Fibroblast of the aortic adventitia (primary cell): ENCODE measurements at regions not wholly inside any gene's neighbourhood (a gene's known extent, or its start where the extent isn't known, plus 50 kb on each side); places are given as distances from the start of the nearest gene placed in this dataset.

Experiments used
- DNase-seq: peaks from one replicate; pipeline ENCODE4 v3.0.0-alpha.2; 2010; ENCODE audit warnings: low read depth
- H3K4me3 ChIP-seq: 2 replicates; pipeline ENCODE4 v1.5.1; 2011; ENCODE audit warnings: low read depth, mild to moderate bottlenecking, control low read depth, low read length, moderate library complexity
- TF ChIP-seq, protein P1 (sequence below): IDR thresholded peaks from 2 replicates; pipeline ENCODE4 v1.5.1; 2011; ENCODE audit warnings: mild to moderate bottlenecking, low read length, control low read depth, inconsistent platforms; ENCODE audit not compliant: insufficient read depth

DNA sequence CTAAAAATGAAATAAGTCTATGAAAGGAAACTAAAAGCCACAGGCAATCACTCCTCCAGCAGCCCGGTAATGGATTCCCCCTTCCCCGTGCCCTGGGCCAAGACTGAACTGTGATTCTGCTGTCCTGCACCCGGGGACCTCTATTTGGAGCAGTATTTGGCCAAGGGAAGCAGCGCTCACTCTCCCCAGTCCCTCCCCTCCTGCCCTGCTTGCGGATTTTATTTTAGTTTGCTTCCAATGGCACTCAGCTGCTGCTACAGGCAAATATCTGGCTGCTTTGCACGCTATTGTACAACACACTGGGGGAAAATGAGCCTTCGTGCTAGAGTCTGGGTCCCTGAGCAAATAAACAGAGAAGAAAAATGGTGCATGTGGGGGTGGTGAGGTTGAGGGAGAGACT is 975.7 kb upstream of the RBFOX1 start:
- DNase-seq: no peak
- TF ChIP-seq, protein P1, sequence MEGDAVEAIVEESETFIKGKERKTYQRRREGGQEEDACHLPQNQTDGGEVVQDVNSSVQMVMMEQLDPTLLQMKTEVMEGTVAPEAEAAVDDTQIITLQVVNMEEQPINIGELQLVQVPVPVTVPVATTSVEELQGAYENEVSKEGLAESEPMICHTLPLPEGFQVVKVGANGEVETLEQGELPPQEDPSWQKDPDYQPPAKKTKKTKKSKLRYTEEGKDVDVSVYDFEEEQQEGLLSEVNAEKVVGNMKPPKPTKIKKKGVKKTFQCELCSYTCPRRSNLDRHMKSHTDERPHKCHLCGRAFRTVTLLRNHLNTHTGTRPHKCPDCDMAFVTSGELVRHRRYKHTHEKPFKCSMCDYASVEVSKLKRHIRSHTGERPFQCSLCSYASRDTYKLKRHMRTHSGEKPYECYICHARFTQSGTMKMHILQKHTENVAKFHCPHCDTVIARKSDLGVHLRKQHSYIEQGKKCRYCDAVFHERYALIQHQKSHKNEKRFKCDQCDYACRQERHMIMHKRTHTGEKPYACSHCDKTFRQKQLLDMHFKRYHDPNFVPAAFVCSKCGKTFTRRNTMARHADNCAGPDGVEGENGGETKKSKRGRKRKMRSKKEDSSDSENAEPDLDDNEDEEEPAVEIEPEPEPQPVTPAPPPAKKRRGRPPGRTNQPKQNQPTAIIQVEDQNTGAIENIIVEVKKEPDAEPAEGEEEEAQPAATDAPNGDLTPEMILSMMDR: no peak
- no peak overlapping the region for H3K4me3 ChIP-seq

DNA sequence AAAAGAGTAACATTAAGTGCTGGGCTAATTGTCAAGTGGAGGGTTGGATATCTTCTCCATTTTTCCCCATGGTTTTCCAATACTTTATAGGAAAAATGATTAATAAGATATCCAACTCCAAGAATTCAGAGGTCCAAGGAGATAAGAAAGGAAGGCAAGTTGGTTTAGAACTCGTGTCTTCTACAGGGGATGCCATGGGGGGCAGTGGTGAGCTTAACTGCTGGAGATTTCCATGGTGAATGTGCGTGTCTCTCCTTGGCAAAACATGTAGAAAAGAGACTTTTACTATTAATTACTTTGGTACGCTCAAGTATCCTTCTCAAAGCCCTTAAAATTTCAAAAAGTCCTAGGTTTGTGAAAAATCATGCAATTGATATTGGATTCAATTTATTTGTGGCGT is 982.9 kb upstream of the RBFOX1 start:
- no peak for DNase-seq
- TF ChIP-seq, protein P1: no peak
- H3K4me3 ChIP-seq: no peak overlapping the region

DNA sequence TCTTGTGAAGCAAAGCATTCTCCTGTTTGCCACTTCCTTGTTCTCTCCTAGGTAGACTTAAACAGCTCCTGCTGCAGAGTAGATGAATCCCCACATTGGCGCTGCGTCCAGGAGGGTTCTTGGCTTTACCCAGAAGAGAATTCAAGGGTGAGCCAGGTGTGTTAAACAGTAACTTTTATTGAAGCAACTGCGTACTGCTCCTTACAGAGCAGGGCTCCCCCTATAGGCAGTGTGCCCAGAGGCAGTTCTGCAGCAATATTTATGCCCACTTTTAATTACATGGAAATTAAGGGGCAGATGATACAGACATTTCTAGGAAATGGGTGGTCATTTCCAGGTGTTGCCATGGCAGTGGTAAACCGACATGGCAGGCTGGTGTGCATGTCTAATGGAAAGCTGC is 987.6 kb upstream of the RBFOX1 start:
- TF ChIP-seq, protein P1: no peak
- DNase-seq: no peak
- H3K4me3 ChIP-seq: no peak overlapping the region

DNA sequence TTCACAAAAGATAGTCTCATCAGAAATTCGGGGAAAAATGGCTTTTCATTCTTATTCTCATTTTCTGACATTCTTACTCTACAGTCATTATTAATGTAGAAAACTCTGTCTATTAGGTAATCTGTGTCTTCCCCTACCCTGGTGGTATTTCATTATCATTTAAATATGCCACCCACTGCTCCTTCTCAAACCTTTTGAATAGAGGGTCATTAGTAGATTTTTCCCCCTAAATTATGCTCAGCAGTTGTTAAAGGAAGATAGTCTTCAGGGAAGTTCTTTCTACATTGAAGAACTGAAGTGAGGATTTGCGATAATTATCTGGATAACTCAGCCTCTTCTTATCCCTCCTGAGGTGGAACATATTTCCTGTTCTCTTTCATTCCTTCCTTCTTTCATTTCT is 989.5 kb upstream of the RBFOX1 start:
- DNase-seq: no peak
- H3K4me3 ChIP-seq: no peak overlapping the region
- TF ChIP-seq, protein P1: no peak

DNA sequence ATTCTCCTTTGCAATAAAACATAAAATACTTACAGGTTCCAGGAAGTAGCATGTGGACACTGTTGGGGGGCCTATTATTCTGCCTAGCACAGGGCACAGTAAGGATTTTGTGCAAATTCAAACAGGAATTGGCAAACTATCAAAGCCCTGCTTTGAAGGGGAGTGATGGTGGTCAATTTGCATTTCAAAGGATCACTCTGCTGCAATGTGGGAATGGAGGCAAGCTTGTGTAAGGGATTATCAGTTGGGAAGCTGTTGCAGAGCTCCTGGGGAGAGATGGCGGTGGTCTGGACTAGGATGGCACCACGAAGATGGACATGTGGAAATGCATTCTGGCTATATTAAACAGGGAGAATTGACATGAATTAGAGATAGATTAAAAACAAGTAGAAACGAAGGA is 990.7 kb upstream of the RBFOX1 start:
- no peak for DNase-seq
- no peak overlapping the region for H3K4me3 ChIP-seq

GRCh38 chr16:6335072-6335471 is 997.6 kb upstream of the RBFOX1 start:
- TF ChIP-seq, protein P1: peak; percentile 63
- no peak overlapping the region for H3K4me3 ChIP-seq
- DNase-seq: no peak

More for the DNA sequence above, 990.7 kb upstream of the RBFOX1 start:
- TF ChIP-seq, protein P1: no peak

GRCh38 chr16:6331770-6332169 is 1000.9 kb upstream of the RBFOX1 start:
- DNase-seq: no peak
- H3K4me3 ChIP-seq: no peak overlapping the region
- TF ChIP-seq, protein P1: no peak
